ENCODE measurements at regions not wholly inside any gene's neighbourhood (a gene's known extent, or its start where the extent isn't known, plus 50 kb on each side); places are given as distances from the start of the nearest gene placed in this dataset.

DNA sequence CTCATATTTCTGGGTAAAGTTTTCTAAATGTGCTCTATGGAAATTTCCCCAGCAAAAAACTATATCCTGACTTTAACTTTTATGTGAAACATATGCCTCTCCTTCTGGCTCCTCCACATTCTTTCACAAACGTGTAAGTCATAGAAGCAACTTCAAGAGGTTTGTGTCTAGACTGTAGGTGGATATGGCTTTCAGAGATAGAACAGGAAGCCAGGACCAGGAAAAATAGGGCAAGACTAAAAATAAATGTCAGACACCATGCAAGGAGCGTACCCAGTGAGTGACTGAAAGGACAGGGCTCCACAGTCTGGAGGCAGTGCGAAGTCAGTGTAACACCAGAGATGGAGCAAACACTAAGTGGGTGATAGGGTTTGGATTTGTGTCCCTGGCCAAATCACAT lies 240.7 kb downstream of the COX7C start:
- H3K9me3 ChIP-seq (ENCODE audit: control insufficient read depth in 2 of 2, insufficient read depth in 1 of 2, low read length in 1 of 2), result no peaks in the 10 kb centered on the region
- 86% methylated on average over 3 of the region's 3 CpGs for WGBS
- H3K27ac ChIP-seq (ENCODE audit: low read depth in 1 of 2, low read length in 1 of 2), result no peak overlapping the region
- H3K27me3 ChIP-seq (ENCODE audit: control insufficient read depth in 2 of 2, insufficient read depth in 1 of 2, low read length in 1 of 2), result no peaks in the 10 kb centered on the region
- H3K4me1 ChIP-seq (ENCODE audit: control insufficient read depth in 2 of 2, insufficient read depth in 2 of 2, low read length in 2 of 2), result no peaks in the 10 kb centered on the region
- no peak for DNase-seq (ENCODE audit: low read depth in 6 of 9, low spot score in 9 of 9)
- no peaks in the 10 kb centered on the region for H3K36me3 ChIP-seq (ENCODE audit: control insufficient read depth in 2 of 2, insufficient read depth in 2 of 2, low read length in 1 of 2)
- H3K4me3 ChIP-seq (ENCODE audit: low read length in 2 of 2), result no peak overlapping the region

DNA sequence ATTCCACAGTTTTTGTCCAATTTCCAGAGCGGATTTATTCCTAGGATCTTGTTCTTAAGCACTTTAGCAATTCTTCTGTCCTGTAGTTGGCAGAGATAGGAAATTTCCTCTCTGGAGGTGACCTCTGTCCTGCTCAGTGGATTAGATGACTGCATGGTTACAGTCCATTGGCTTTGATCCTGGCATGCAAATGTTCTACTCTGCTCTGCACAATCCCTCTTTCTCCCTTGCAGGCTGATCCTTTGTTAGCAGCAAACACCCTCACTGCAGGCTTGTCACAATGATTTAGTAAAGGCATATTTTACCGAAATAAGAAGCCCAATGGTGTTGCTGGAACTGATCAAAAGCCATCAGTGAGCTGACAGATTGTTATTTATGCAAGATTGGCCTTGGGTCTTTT lies 243.8 kb downstream of the COX7C start:
- no peak overlapping the region for H3K27ac ChIP-seq (ENCODE audit: low read depth in 1 of 2, low read length in 1 of 2)
- H3K4me1 ChIP-seq (ENCODE audit: control insufficient read depth in 2 of 2, insufficient read depth in 2 of 2, low read length in 2 of 2), result no peaks in the 10 kb centered on the region
- H3K27me3 ChIP-seq (ENCODE audit: control insufficient read depth in 2 of 2, insufficient read depth in 1 of 2, low read length in 1 of 2), result no peaks in the 10 kb centered on the region
- no peaks in the 10 kb centered on the region for H3K36me3 ChIP-seq (ENCODE audit: control insufficient read depth in 2 of 2, insufficient read depth in 2 of 2, low read length in 1 of 2)
- WGBS, result 80% methylated on average over 2 of the region's 2 CpGs
- DNase-seq (ENCODE audit: low read depth in 6 of 9, low spot score in 9 of 9), result no peak
- H3K4me3 ChIP-seq (ENCODE audit: low read length in 2 of 2), result no peak overlapping the region
- no peaks in the 10 kb centered on the region for H3K9me3 ChIP-seq (ENCODE audit: control insufficient read depth in 2 of 2, insufficient read depth in 1 of 2, low read length in 1 of 2)

- no peak for DNase-seq (ENCODE audit: low read depth in 6 of 9, low spot score in 9 of 9)
- 91% methylated on average over 3 of the region's 3 CpGs for WGBS
- Histone ChIP-seq H3K27me3 (ENCODE audit: control insufficient read depth in 2 of 2, insufficient read depth in 1 of 2, low read length in 1 of 2) (no peaks in the 10 kb centered on the region), H3K27ac (ENCODE audit: low read depth in 1 of 2, low read length in 1 of 2) (no peak overlapping the region), H3K4me3 (ENCODE audit: low read length in 2 of 2) (no peak overlapping the region), H3K9me3 (ENCODE audit: control insufficient read depth in 2 of 2, insufficient read depth in 1 of 2, low read length in 1 of 2) (no peaks in the 10 kb centered on the region), H3K4me1 (ENCODE audit: control insufficient read depth in 2 of 2, insufficient read depth in 2 of 2, low read length in 2 of 2) (no peaks in the 10 kb centered on the region), H3K36me3 (ENCODE audit: control insufficient read depth in 2 of 2, insufficient read depth in 2 of 2, low read length in 1 of 2) (no peaks in the 10 kb centered on the region)
Measured at GRCh38 chr5:86862093-86862492, 244.4 kb downstream of the COX7C start.

DNA sequence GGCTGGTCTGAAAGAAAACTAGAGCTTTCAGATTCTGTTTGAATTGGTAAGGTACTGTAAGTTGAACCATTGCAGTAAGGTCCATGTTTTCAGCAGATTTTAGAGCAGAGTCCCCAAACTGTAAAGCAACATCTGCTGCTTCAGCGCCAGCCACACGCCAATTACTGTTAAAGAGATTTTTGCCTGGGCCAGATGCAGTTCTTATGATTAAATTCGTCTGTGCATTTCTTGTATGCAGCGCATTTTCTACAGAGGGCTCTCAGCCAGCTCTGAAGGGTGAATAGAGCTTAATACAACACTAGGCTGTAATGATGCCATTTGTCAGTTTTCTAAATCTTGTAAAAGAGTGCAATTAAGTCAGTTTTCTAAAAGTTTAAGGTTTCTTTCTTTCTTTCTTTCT lies 246.3 kb downstream of the COX7C start:
- no peaks in the 10 kb centered on the region for H3K36me3 ChIP-seq (ENCODE audit: control insufficient read depth in 2 of 2, insufficient read depth in 2 of 2, low read length in 1 of 2)
- no peak for DNase-seq (ENCODE audit: low read depth in 6 of 9, low spot score in 9 of 9)
- H3K4me1 ChIP-seq (ENCODE audit: control insufficient read depth in 2 of 2, insufficient read depth in 2 of 2, low read length in 2 of 2), result no peaks in the 10 kb centered on the region
- no peaks in the 10 kb centered on the region for H3K27me3 ChIP-seq (ENCODE audit: control insufficient read depth in 2 of 2, insufficient read depth in 1 of 2, low read length in 1 of 2)
- H3K27ac ChIP-seq (ENCODE audit: low read depth in 1 of 2, low read length in 1 of 2), result no peak overlapping the region
- WGBS, result 93% methylated on average over 4 of the region's 4 CpGs
- H3K9me3 ChIP-seq (ENCODE audit: control insufficient read depth in 2 of 2, insufficient read depth in 1 of 2, low read length in 1 of 2), result no peaks in the 10 kb centered on the region
- H3K4me3 ChIP-seq (ENCODE audit: low read length in 2 of 2), result no peak overlapping the region

- DNase-seq (ENCODE audit: low read depth in 6 of 9, low spot score in 9 of 9), result no peak
- H3K9me3 ChIP-seq (ENCODE audit: control insufficient read depth in 2 of 2, insufficient read depth in 1 of 2, low read length in 1 of 2), result no peaks in the 10 kb centered on the region
- no peaks in the 10 kb centered on the region for H3K27me3 ChIP-seq (ENCODE audit: control insufficient read depth in 2 of 2, insufficient read depth in 1 of 2, low read length in 1 of 2)
- H3K4me1 ChIP-seq (ENCODE audit: control insufficient read depth in 2 of 2, insufficient read depth in 2 of 2, low read length in 2 of 2), result no peaks in the 10 kb centered on the region
- no peaks in the 10 kb centered on the region for H3K36me3 ChIP-seq (ENCODE audit: control insufficient read depth in 2 of 2, insufficient read depth in 2 of 2, low read length in 1 of 2)
- WGBS, result 88% methylated on average over 2 of the region's 2 CpGs
- H3K4me3 ChIP-seq (ENCODE audit: low read length in 2 of 2), result no peak overlapping the region
- H3K27ac ChIP-seq (ENCODE audit: low read depth in 1 of 2, low read length in 1 of 2), result no peak overlapping the region
Measured at GRCh38 chr5:86865256-86865785, 247.6 kb downstream of the COX7C start.

- no peak for DNase-seq (ENCODE audit: low read depth in 6 of 9, low spot score in 9 of 9)
- 95% methylated on average over 1 of the region's 1 CpG for WGBS
- H3K27me3 ChIP-seq (ENCODE audit: control insufficient read depth in 2 of 2, insufficient read depth in 1 of 2, low read length in 1 of 2), result no peaks in the 10 kb centered on the region
- no peaks in the 10 kb centered on the region for H3K4me1 ChIP-seq (ENCODE audit: control insufficient read depth in 2 of 2, insufficient read depth in 2 of 2, low read length in 2 of 2)
- no peaks in the 10 kb centered on the region for H3K36me3 ChIP-seq (ENCODE audit: control insufficient read depth in 2 of 2, insufficient read depth in 2 of 2, low read length in 1 of 2)
- no peak overlapping the region for H3K27ac ChIP-seq (ENCODE audit: low read depth in 1 of 2, low read length in 1 of 2)
- H3K9me3 ChIP-seq (ENCODE audit: control insufficient read depth in 2 of 2, insufficient read depth in 1 of 2, low read length in 1 of 2), result no peaks in the 10 kb centered on the region
- no peak overlapping the region for H3K4me3 ChIP-seq (ENCODE audit: low read length in 2 of 2)
Measured at GRCh38 chr5:86866036-86866435, 248.3 kb downstream of the COX7C start.

- no peaks in the 10 kb centered on the region for H3K36me3 ChIP-seq (ENCODE audit: control insufficient read depth in 2 of 2, insufficient read depth in 2 of 2, low read length in 1 of 2)
- H3K4me1 ChIP-seq (ENCODE audit: control insufficient read depth in 2 of 2, insufficient read depth in 2 of 2, low read length in 2 of 2), result no peaks in the 10 kb centered on the region
- H3K27ac ChIP-seq (ENCODE audit: low read depth in 1 of 2, low read length in 1 of 2), result no peak overlapping the region
- no peaks in the 10 kb centered on the region for H3K9me3 ChIP-seq (ENCODE audit: control insufficient read depth in 2 of 2, insufficient read depth in 1 of 2, low read length in 1 of 2)
- no peaks in the 10 kb centered on the region for H3K27me3 ChIP-seq (ENCODE audit: control insufficient read depth in 2 of 2, insufficient read depth in 1 of 2, low read length in 1 of 2)
- H3K4me3 ChIP-seq (ENCODE audit: low read length in 2 of 2), result no peak overlapping the region
- 62% methylated on average over 2 of the region's 2 CpGs for WGBS
- no peak for DNase-seq (ENCODE audit: low read depth in 6 of 9, low spot score in 9 of 9)
Measured at GRCh38 chr5:86869268-86869667, 251.5 kb downstream of the COX7C start.

GRCh38 chr5:86875539-86875938 lies 257.8 kb downstream of the COX7C start:
- no peaks in the 10 kb centered on the region for H3K36me3 ChIP-seq (ENCODE audit: control insufficient read depth in 2 of 2, insufficient read depth in 2 of 2, low read length in 1 of 2)
- H3K9me3 ChIP-seq (ENCODE audit: control insufficient read depth in 2 of 2, insufficient read depth in 1 of 2, low read length in 1 of 2), result no peaks in the 10 kb centered on the region
- H3K27me3 ChIP-seq (ENCODE audit: control insufficient read depth in 2 of 2, insufficient read depth in 1 of 2, low read length in 1 of 2), result no peaks in the 10 kb centered on the region
- H3K4me3 ChIP-seq (ENCODE audit: low read length in 2 of 2), result no peak overlapping the region
- 94% methylated on average over 2 of the region's 2 CpGs for WGBS
- H3K4me1 ChIP-seq (ENCODE audit: control insufficient read depth in 2 of 2, insufficient read depth in 2 of 2, low read length in 2 of 2), result no peaks in the 10 kb centered on the region
- no peak for DNase-seq (ENCODE audit: low read depth in 6 of 9, low spot score in 9 of 9)
- H3K27ac ChIP-seq (ENCODE audit: low read depth in 1 of 2, low read length in 1 of 2), result no peak overlapping the region

- Histone ChIP-seq H3K27ac (ENCODE audit: low read depth in 1 of 2, low read length in 1 of 2) (no peak overlapping the region), H3K9me3 (ENCODE audit: control insufficient read depth in 2 of 2, insufficient read depth in 1 of 2, low read length in 1 of 2) (no peaks in the 10 kb centered on the region), H3K36me3 (ENCODE audit: control insufficient read depth in 2 of 2, insufficient read depth in 2 of 2, low read length in 1 of 2) (no peaks in the 10 kb centered on the region), H3K4me3 (ENCODE audit: low read length in 2 of 2) (no peak overlapping the region), H3K27me3 (ENCODE audit: control insufficient read depth in 2 of 2, insufficient read depth in 1 of 2, low read length in 1 of 2) (no peaks in the 10 kb centered on the region), H3K4me1 (ENCODE audit: control insufficient read depth in 2 of 2, insufficient read depth in 2 of 2, low read length in 2 of 2) (no peaks in the 10 kb centered on the region)
- no peak for DNase-seq (ENCODE audit: low read depth in 6 of 9, low spot score in 9 of 9)
Measured at GRCh38 chr5:86878250-86878649, 260.5 kb downstream of the COX7C start.

DNA sequence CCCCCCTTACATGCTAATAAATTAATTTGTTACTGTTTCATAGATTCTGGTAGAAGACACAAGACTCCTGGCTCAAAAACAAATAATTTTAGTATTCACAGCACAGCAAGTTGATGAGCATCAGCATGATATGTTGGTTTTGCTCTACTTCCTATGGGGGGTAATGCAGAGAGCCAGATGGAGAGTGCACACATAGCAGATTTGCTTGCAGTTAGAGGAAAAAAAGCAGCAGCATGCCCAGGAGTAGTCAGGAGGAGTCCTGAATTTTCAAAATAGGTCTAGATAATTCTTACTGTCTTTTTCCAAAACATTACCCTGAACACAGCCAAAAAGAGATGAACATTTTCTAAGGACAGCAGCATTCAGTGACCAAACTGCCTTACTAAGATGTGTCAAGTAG lies 261.3 kb downstream of the COX7C start:
- no peaks in the 10 kb centered on the region for H3K27me3 ChIP-seq (ENCODE audit: control insufficient read depth in 2 of 2, insufficient read depth in 1 of 2, low read length in 1 of 2)
- no peaks in the 10 kb centered on the region for H3K4me1 ChIP-seq (ENCODE audit: control insufficient read depth in 2 of 2, insufficient read depth in 2 of 2, low read length in 2 of 2)
- no peak overlapping the region for H3K27ac ChIP-seq (ENCODE audit: low read depth in 1 of 2, low read length in 1 of 2)
- no peaks in the 10 kb centered on the region for H3K9me3 ChIP-seq (ENCODE audit: control insufficient read depth in 2 of 2, insufficient read depth in 1 of 2, low read length in 1 of 2)
- H3K36me3 ChIP-seq (ENCODE audit: control insufficient read depth in 2 of 2, insufficient read depth in 2 of 2, low read length in 1 of 2), result no peaks in the 10 kb centered on the region
- H3K4me3 ChIP-seq (ENCODE audit: low read length in 2 of 2), result no peak overlapping the region
- no peak for DNase-seq (ENCODE audit: low read depth in 6 of 9, low spot score in 9 of 9)

All from thymus (tissue), 11 donors.